Cardiac muscle cell (in vitro differentiated cells and primary cell): ENCODE measurements at regions not wholly inside any gene's neighbourhood (a gene's known extent, or its start where the extent isn't known, plus 50 kb on each side); places are given as distances from the start of the nearest gene placed in this dataset.

Experiments
- DNase-seq, 2 donors: peaks; one replicate each; pipeline versions ENCODE4 v3.0.0 to v3.0.0-alpha.2; 2010 to 2017; ENCODE audit warnings: low read depth in 1 of 2, low spot score in 1 of 2
- H3K27ac ChIP-seq: fragments of 200-600 bp; sonication (generic); 2 replicates; pipeline ENCODE4 v1.5.1; 2016
- H3K27me3 ChIP-seq: fragments of 200-600 bp; sonication (generic); 2 replicates; pipeline ENCODE4 v1.6.0; 2016; ENCODE audit warnings: control low read depth
- H3K36me3 ChIP-seq: fragments of 200-600 bp; sonication (generic); 2 replicates; pipeline ENCODE4 v1.5.1; 2016; ENCODE audit warnings: control low read depth
- H3K4me1 ChIP-seq: fragments of 200-600 bp; sonication (generic); 2 replicates; pipeline ENCODE4 v1.8.1; 2017; ENCODE audit warnings: low read depth, mild to moderate bottlenecking, mixed run types
- H3K4me3 ChIP-seq: fragments of 200-600 bp; sonication (generic); 2 replicates; pipeline ENCODE4 v1.5.1; 2016; ENCODE audit warnings: mild to moderate bottlenecking
- H3K9me3 ChIP-seq: fragments of 200-600 bp; sonication (generic); 2 replicates; pipeline ENCODE4 v1.5.1; 2017; ENCODE audit warnings: low read depth, mild to moderate bottlenecking, control low read depth
- TF ChIP-seq, protein P1 (sequence below): IDR thresholded peaks from 2 replicates; pipeline ENCODE4 v1.5.1; 2012; ENCODE audit warnings: low read depth, mild to moderate bottlenecking, low read length

GRCh38 chr19:31715249-31715945 lies 366.2 kb upstream of the TSHZ3 start:
- Histone ChIP-seq H3K27ac (no peak overlapping the region), H3K27me3 (no peaks in the 10 kb centered on the region), H3K36me3 (no peaks in the 10 kb centered on the region), H3K4me3 (no peak overlapping the region), H3K9me3 (no peaks in the 10 kb centered on the region), H3K4me1 (no peaks in the 10 kb centered on the region)
- peak in 1 of 2 donors; percentile 61 for DNase-seq
- TF ChIP-seq, protein P1, sequence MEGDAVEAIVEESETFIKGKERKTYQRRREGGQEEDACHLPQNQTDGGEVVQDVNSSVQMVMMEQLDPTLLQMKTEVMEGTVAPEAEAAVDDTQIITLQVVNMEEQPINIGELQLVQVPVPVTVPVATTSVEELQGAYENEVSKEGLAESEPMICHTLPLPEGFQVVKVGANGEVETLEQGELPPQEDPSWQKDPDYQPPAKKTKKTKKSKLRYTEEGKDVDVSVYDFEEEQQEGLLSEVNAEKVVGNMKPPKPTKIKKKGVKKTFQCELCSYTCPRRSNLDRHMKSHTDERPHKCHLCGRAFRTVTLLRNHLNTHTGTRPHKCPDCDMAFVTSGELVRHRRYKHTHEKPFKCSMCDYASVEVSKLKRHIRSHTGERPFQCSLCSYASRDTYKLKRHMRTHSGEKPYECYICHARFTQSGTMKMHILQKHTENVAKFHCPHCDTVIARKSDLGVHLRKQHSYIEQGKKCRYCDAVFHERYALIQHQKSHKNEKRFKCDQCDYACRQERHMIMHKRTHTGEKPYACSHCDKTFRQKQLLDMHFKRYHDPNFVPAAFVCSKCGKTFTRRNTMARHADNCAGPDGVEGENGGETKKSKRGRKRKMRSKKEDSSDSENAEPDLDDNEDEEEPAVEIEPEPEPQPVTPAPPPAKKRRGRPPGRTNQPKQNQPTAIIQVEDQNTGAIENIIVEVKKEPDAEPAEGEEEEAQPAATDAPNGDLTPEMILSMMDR: no peak

DNA sequence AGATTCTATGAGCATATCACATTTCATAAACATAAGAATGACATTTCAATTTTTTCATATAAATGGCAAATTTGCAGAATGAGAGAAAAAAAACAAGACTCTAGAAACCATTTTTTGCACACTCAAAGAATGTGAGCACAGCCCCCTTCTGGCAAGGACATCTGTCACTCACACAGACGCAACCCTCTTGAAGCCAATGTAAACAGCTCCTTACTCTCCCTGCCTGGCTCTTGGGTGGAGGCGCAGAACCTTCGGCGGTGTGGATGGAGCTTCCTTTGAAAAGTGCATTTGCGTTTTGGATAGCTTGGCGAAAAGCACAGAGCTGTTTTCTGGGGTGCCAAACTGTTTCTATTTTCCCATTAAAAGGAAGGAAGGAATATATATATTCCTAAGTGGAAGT lies 367.6 kb upstream of the TSHZ3 start:
- no peaks in the 10 kb centered on the region for H3K9me3 ChIP-seq
- no peak overlapping the region for H3K27ac ChIP-seq
- no peaks in the 10 kb centered on the region for H3K27me3 ChIP-seq
- TF ChIP-seq, protein P1: no peak
- no peaks in the 10 kb centered on the region for H3K36me3 ChIP-seq
- no peak for DNase-seq
- H3K4me1 ChIP-seq: no peaks in the 10 kb centered on the region
- H3K4me3 ChIP-seq: no peak overlapping the region

DNA sequence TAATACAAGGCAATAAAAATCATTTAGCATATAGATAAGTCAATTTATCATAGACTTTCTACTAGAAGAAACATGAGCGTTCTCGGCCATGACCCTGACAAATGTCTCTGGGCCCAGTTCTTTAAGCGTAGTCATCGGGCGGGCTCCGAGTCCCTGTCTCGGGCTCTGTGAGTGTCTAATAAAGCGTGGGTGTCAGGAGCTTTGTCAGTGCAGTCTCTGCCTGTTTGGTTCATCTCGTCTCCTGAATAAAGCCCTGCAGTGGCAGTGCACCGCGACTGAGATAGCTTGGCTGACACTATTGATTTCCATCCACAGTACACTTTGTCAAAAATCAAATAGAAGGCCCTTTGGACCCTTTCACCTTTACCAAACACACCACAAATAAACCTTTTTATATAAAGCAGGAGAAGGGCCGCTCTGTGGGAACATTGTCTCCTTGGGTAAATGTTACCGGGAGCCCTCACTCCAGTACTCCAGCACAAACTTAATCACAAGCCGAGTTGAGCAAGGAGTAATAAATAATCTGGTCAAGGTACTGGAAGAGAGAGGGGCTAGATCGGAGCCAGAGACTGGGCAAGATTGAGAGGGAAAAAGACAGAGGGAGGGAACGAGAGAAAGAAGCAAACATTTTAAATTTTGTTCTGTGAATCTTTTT lies 368.2 kb upstream of the TSHZ3 start:
- no peaks in the 10 kb centered on the region for H3K27me3 ChIP-seq
- H3K36me3 ChIP-seq: no peaks in the 10 kb centered on the region
- H3K4me3 ChIP-seq: no peak overlapping the region
- TF ChIP-seq, protein P1: no peak
- no peak overlapping the region for H3K27ac ChIP-seq
- no peak for DNase-seq
- no peaks in the 10 kb centered on the region for H3K4me1 ChIP-seq
- no peaks in the 10 kb centered on the region for H3K9me3 ChIP-seq

- Histone ChIP-seq H3K4me3 (no peak overlapping the region), H3K27me3 (no peaks in the 10 kb centered on the region), H3K27ac (no peak overlapping the region), H3K36me3 (no peaks in the 10 kb centered on the region), H3K4me1 (no peaks in the 10 kb centered on the region), H3K9me3 (no peaks in the 10 kb centered on the region)
- DNase-seq: peak in 1 of 2 donors; percentile 46
- TF ChIP-seq, protein P1: no peak
Observed at GRCh38 chr19:31718032-31718431, 368.8 kb upstream of the TSHZ3 start.

DNA sequence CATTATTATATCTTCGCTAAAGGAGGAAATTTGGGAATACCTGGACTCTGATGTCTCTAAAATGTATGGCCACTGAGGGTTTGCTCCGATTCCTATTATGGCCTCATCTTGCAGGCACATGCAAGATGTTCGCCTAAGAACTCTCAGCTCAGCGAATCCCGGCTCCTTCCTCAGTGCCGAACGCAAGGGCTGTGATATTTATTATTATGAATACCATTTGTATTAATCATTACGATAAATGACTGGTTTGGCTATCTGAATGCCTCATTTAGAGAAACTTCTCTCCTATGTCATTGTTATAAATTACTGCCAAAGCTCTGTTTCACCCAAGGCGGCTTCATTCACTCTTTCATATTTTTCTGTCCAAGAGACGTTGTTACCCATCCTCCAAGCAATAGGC lies 369.7 kb upstream of the TSHZ3 start:
- no peak for DNase-seq
- Histone ChIP-seq H3K9me3 (no peaks in the 10 kb centered on the region), H3K36me3 (no peaks in the 10 kb centered on the region), H3K27me3 (no peaks in the 10 kb centered on the region), H3K27ac (no peak overlapping the region), H3K4me3 (no peak overlapping the region), H3K4me1 (no peaks in the 10 kb centered on the region)
- TF ChIP-seq, protein P1: no peak
